GM12878 (cell line): ENCODE measurements at regions not wholly inside any gene's neighbourhood (a gene's known extent, or its start where the extent isn't known, plus 50 kb on each side); places are given as distances from the start of the nearest gene placed in this dataset.

ENCODE experiments used
- EP300 ChIP-seq, 2 experiments: fragments of 150-350 bp in 1 of 2; IDR thresholded peaks; 2 replicates each; pipeline ENCODE4 v1.6.1; 2011 to 2012; ENCODE audit warnings: low read depth in 2 of 2, low read length in 2 of 2, borderline replicate concordance in 1 of 2, improper control_type of control experiment in 1 of 2, inconsistent platforms in 1 of 2; ENCODE audit not compliant: control insufficient read depth in 1 of 2
- POLR2AphosphoS5 ChIP-seq: IDR thresholded peaks from 2 replicates; pipeline ENCODE4 v1.6.1; 2011; ENCODE audit warnings: mild to moderate bottlenecking, low read length, inconsistent platforms
- TF ChIP-seq, protein P1 (sequence below): IDR thresholded peaks from 2 replicates; pipeline ENCODE4 v1.6.1; 2011; ENCODE audit warnings: low read depth, low read length, improper control_type of control experiment, borderline replicate concordance
- TF ChIP-seq, protein P2 (sequence below), 3 experiments: IDR thresholded peaks in 2 of 3; conservative IDR thresholded peaks in 1 of 3; 2 replicates each; pipeline ENCODE4 v1.5.1; 2011; ENCODE audit warnings: low read depth in 3 of 3, low read length in 3 of 3, mild to moderate bottlenecking in 3 of 3, control low read depth in 2 of 3, moderate library complexity in 2 of 3, inconsistent platforms in 1 of 3, mixed read lengths in 1 of 3; ENCODE audit not compliant: control insufficient read depth in 2 of 3, insufficient read depth in 1 of 3; ENCODE audit errors: extremely low read depth in 1 of 3
- TF ChIP-seq, protein P3 (sequence below): IDR thresholded peaks from 2 replicates; pipeline ENCODE4 v1.6.1; 2012; ENCODE audit warnings: low read depth, low read length, improper control_type of control experiment

GRCh38 chr5:6262651-6263363 is 115.5 kb downstream of the MED10 start:
- TF ChIP-seq, protein P1, sequence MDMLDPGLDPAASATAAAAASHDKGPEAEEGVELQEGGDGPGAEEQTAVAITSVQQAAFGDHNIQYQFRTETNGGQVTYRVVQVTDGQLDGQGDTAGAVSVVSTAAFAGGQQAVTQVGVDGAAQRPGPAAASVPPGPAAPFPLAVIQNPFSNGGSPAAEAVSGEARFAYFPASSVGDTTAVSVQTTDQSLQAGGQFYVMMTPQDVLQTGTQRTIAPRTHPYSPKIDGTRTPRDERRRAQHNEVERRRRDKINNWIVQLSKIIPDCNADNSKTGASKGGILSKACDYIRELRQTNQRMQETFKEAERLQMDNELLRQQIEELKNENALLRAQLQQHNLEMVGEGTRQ, result no peak
- TF ChIP-seq, protein P2, sequence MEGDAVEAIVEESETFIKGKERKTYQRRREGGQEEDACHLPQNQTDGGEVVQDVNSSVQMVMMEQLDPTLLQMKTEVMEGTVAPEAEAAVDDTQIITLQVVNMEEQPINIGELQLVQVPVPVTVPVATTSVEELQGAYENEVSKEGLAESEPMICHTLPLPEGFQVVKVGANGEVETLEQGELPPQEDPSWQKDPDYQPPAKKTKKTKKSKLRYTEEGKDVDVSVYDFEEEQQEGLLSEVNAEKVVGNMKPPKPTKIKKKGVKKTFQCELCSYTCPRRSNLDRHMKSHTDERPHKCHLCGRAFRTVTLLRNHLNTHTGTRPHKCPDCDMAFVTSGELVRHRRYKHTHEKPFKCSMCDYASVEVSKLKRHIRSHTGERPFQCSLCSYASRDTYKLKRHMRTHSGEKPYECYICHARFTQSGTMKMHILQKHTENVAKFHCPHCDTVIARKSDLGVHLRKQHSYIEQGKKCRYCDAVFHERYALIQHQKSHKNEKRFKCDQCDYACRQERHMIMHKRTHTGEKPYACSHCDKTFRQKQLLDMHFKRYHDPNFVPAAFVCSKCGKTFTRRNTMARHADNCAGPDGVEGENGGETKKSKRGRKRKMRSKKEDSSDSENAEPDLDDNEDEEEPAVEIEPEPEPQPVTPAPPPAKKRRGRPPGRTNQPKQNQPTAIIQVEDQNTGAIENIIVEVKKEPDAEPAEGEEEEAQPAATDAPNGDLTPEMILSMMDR (IDR thresholded peaks at IDR 0.05 in 2 of 3, conservative IDR thresholded peaks at IDR 0.05 in 1 of 3; ENCODE audit: control insufficient read depth in 2 of 3, extremely low read depth in 1 of 3, insufficient read depth in 1 of 3, low read depth in 3 of 3, low read length in 3 of 3), result no peak
- TF ChIP-seq, protein P3, sequence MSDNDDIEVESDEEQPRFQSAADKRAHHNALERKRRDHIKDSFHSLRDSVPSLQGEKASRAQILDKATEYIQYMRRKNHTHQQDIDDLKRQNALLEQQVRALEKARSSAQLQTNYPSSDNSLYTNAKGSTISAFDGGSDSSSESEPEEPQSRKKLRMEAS, result no peak
- TF ChIP-seq POLR2AphosphoS5, result no peak
- TF ChIP-seq EP300 (IDR thresholded peaks at IDR 0.05; ENCODE audit: borderline replicate concordance in 1 of 2, control insufficient read depth in 1 of 2, low read depth in 2 of 2, low read length in 2 of 2), result no peak
